DND-41 (cell line): ENCODE measurements at regions not wholly inside any gene's neighbourhood (a gene's known extent, or its start where the extent isn't known, plus 50 kb on each side); places are given as distances from the start of the nearest gene placed in this dataset.

Source experiments
- CTCF ChIP-seq: IDR thresholded peaks from 2 replicates; pipeline ENCODE4 v1.5.1; 2012; ENCODE audit warnings: borderline replicate concordance, low read length, moderate library complexity, mild to moderate bottlenecking; ENCODE audit not compliant: poor library complexity, severe bottlenecking; ENCODE audit errors: extremely low read depth
- EZH2 ChIP-seq: IDR thresholded peaks from 3 replicates; pipeline ENCODE4 v1.6.1; 2012; ENCODE audit warnings: borderline replicate concordance, low read depth, mild to moderate bottlenecking, moderate library complexity, low read length, inconsistent platforms; ENCODE audit not compliant: severe bottlenecking

GRCh38 chr15:70273808-70274207 is 176.1 kb upstream of the TLE3 start:
- TF ChIP-seq EZH2 (no peak), CTCF (no peak)
